Activated CD4-positive, alpha-beta T cell treated with anti-CD3 and anti-CD28 coated beads for 4 hours (primary cell): ENCODE measurements at regions not wholly inside any gene's neighbourhood (a gene's known extent, or its start where the extent isn't known, plus 50 kb on each side); places are given as distances from the start of the nearest gene placed in this dataset.
"Not testable (repeated sequence)": the region's sequence is repeated elsewhere in the genome, so short reads cannot be mapped to it uniquely, and the experiment has no call there.

ENCODE experiments used
- DNase-seq, 2 donors: peaks; one replicate each; pipeline ENCODE4 v3.0.0-alpha.2; 2020

- peak in 1 of 2 donors; percentile 24 for DNase-seq
These were observed 169.2 kb upstream of the PLXNC1 start for GRCh38 chr12:93979189-93979588.

DNA sequence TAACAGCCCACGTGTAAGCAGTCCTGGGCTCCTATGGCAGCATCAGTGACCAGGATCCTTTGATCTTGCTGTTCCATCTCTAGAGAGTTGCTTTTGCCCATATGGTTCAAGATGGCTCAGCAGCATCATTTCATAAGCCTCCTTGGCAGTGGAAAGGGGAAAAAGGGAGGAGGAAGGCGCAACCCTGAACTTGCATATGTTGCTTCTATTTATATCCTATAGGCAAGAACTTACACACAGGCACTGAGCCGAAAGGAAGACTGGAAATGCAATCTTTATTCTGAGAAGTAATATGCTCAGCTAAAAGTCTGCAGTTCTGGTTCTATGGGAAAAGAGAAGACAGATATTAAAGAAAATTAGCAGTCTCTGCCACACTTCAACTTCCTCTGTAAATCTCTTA, 167.7 kb upstream of the PLXNC1 start:
- DNase-seq, result no peak

DNA sequence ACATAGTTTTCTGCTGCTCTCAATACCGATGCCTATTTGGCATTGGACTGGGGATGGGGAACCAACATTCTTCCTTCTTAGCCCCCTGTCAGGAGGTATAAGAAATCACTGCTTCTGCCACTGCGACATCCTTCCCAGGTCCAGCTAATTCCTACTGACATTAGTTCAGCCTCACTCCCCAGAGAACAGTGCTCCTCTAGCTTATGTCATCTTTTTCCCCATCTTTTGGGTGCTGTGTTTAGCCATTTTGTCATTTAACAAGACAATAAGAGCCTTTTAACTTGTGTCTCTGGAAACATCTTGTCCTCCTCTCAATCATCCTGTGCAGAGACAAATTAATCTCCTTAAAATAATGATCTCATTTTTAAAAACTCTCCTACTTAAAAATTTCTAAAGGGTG, 167.0 kb upstream of the PLXNC1 start:
- no peak for DNase-seq

- DNase-seq, result no peak
These were observed 165.5 kb upstream of the PLXNC1 start for GRCh38 chr12:93982771-93983315.

GRCh38 chr12:93984005-93984404, 164.4 kb upstream of the PLXNC1 start:
- DNase-seq, result no peak

GRCh38 chr12:93989949-93990348, 158.4 kb upstream of the PLXNC1 start:
- DNase-seq, result no peak

- no peak for DNase-seq
These were observed 157.3 kb upstream of the PLXNC1 start for GRCh38 chr12:93990832-93991803.

DNA sequence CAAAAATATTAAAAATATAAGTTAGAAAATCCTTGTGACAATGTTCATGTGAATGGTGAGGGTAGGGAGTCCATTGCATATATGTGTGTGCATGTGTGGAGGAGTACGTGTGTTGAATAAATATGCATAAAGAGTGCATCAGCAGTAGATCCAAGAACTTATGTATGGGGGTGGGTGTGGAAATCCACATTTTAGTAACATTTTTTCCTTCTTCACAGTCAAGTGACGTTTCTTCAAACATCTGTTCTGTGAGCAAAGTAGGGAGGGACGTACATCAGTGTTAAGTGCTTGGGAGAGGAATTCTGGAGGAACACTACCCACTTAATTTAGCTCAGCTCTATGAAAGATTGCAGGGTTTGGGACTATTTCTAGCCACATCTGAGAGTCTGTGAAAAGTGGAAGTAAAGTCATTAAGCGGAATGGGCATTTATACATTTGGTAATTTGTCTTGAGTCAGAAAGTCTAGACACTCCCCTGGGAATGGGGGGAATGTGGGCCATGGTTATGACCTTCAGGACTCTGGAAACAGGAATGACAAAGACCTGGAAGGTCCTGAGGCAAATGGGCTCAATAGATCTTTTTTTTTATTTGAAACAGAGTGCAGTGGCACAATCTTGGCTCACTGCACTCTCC, 156.4 kb upstream of the PLXNC1 start:
- DNase-seq, result no peak

GRCh38 chr12:93994721-93995120, 153.7 kb upstream of the PLXNC1 start:
- DNase-seq, result no peak

DNA sequence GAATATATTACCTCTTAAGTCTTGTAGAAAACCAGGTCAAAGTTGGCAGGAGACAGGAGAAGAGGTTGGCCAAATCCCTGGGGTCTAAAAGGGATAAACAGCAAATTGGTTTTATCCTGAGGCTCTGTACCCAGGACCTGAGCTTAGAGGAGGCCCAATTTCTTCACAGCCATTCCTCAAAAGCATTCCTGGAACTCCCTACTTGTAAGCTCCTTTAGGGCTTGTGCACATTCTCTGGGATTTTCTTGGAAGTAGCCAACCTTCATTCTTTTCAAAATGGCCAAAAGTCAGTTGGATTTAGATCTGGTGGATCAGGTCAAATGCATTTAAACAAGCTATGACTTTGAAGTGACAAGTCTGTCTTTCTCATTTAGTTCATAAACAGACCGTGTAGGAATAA, 152.1 kb upstream of the PLXNC1 start:
- no peak for DNase-seq

GRCh38 chr12:94001691-94002090, 146.7 kb upstream of the PLXNC1 start:
- DNase-seq, result no peak

- not testable (repeated sequence) for DNase-seq
These were observed 145.5 kb upstream of the PLXNC1 start for GRCh38 chr12:94002925-94003324.

DNA sequence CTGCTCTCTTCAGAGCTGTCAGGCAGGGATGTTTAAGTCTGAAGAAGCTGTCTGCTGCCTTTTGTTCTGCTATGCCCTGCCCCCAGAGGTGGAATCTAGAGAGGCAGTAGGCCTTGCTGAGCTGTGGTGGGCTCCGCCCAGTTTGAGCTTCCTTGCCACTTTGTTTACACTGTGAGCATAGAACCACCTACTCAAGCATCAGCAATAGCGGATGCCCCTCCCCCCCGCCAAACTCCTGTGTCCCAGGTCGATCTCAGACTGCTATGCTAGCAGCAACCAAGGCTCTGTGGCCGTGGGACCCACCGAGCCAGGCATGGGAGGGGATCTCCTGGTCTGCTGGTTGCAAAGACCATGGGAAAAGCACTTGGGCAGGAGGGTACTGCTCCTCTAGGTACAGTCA, 140.5 kb upstream of the PLXNC1 start:
- DNase-seq, result peak; percentile 12 to 32

DNA sequence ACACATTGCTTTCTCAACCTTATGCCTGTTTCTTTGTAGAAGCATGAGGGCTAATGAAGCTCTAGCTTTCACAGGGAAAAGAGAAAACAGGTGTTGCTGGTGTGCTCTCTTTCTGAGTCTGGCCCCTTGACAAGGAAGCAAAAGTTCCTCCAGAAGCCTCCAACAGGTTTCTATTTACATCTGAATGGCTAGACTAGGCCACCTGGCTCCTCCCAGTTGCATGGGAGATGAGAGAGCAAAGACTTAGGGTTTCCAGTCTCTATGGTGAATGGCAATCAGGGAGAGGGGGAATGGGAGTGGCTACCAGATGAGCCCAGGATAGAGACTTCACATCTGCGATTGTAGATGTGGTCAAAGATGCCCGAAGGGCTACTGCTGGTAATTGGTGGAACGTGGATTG, 138.1 kb upstream of the PLXNC1 start:
- DNase-seq, result no peak

DNA sequence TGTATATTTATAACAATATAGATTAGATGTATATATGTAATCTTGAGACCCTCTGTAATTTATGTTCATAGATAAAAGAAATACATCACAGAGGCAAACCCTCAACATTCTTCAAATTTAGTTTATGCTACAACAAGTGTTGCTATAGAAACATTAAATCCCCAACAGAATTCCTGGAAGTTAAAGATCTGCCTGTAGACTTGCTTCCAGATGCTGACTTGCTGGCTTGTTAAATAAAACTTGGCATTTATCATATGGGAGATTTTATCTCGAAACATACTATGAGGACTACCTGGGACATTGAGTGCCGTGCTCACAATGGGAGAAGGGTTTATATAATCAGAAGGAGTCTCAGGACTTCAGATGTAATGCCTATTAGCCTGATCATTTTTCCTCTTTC, 136.3 kb upstream of the PLXNC1 start:
- DNase-seq, result no peak

DNA sequence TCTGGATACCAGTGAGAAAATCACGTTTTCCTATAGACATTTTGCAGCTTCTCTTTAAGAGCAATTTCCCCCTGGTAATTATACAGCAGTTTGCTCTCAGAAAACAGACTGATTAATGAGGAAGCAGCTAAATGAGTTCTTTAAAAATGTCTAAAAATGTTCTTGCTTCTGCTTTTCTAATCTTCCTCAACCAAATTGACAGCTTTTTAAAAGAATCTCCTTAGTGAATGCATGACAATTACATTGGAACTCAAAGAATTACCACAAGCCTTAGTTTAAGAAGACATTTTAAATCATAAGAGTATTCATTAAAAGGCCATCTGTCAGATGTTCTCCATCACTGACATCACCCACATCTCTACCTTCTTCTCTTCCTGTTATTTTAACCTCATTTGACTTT, 135.8 kb upstream of the PLXNC1 start:
- DNase-seq, result no peak

DNA sequence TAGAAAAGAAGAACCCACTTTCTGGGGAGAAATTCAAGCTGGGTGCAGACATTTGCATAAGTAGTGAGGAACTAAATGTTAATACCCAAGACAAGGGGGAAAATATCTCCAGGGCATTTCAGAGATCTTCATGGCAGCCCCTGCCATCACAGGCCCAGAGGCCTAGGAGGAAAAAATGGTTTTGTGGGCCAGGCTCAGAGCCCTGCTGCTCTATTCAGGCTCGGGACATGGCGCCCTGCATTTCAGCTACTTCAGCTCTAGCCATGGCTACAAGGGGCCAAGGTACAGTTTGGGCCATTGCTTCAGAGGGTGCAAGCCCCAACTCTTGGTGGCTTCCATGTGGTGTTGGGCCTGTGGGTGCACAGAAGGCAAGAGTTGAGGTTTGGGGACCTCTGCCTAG, 131.1 kb upstream of the PLXNC1 start:
- DNase-seq, result not testable (repeated sequence)

DNA sequence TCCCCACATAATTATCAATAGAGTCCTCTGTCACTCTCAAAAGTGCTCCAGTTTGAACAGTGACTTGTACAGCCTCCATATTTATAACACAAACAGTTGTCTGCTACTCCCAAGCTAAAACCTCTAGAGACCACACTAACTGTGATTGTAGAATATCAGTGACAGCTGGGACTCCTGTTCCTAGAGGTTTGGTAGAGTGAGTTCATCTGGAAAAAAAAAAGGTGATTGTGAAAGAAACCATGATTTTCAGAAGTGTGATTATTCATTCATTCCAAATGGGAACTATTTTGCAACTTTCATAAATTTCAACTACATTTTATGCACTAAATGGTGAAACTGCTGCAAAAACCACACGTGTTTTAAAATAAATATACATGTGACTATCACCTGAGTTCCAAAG, 128.0 kb upstream of the PLXNC1 start:
- no peak for DNase-seq

DNA sequence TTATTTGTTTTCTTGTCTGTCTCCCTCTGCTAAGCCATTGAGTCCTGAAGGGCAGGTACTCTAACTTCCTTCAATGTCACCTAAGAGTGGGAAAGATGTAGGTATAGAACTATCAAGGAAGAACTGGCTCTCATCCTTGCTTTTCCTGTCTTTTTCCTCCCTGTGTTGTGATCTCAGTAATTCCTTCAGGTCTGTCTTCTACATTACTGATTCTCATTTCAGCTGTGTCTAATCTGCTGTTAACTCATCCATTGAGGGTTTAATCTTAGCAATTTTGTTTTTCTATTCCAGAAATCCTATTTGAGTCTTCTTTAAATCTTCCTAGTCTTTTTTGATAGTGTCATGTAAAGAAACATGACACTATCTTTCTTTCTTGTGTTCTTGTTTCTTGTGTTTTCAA, 124.5 kb upstream of the PLXNC1 start:
- DNase-seq, result no peak

DNA sequence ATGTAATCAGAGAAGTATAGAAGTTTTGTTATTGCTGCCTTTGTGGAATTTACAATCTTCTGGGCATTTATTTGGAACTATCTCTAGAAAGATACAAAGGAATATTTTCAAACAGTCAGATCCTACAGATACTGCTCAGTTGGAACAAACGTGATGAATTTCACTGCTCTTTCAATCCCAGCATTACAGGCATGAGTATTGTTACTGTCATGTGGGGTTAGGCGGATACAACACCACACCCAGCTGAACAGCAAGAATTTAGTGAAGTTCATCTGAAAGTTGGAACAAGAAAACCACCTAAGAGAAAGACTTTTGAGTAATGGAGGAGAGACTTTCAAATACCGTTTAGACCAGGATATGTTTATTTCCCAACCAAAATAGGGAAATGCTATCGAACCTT, 123.3 kb upstream of the PLXNC1 start:
- DNase-seq, result no peak

GRCh38 chr12:94025756-94026155, 122.6 kb upstream of the PLXNC1 start:
- no peak for DNase-seq

- no peak for DNase-seq
These were observed 121.8 kb upstream of the PLXNC1 start for GRCh38 chr12:94026596-94026995.

- no peak for DNase-seq
These were observed 120.8 kb upstream of the PLXNC1 start for GRCh38 chr12:94027561-94027960.

DNA sequence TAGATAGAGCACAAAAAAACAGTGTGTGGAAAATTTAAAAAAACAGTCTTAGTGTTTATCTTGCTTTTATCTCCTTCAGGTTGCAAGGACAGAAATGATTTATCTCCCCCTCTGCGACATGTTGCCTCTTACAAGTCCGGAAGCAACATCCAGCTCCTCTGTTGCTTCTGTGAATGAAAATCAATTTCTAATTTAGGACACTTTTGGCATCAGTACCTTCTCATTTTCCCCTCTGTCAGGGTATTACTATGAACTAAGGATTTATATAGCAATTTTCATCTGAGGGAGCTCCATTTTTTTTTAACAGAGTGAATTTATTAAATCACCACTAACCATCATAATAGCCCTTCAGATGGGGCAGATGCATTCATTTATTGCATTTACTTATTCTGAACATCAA, 116.6 kb upstream of the PLXNC1 start:
- no peak for DNase-seq
